Stimulated activated CD4-positive, alpha-beta T cell treated with anti-CD3 and anti-CD28 coated beads, Interleukin-12 subunit alpha, Interleukin-12 subunit beta, amount 100 ng/mL, for 48 hours (primary cell): ENCODE measurements at regions not wholly inside any gene's neighbourhood (a gene's known extent, or its start where the extent isn't known, plus 50 kb on each side); places are given as distances from the start of the nearest gene placed in this dataset.
"Not testable (repeated sequence)": the region's sequence is repeated elsewhere in the genome, so short reads cannot be mapped to it uniquely, and the experiment has no call there.

Experiments used
- DNase-seq, 3 donors: peaks; one replicate each; pipeline ENCODE4 v3.0.0-alpha.2; 2020; ENCODE audit warnings: low read depth in 2 of 3, low spot score in 1 of 3

GRCh38 chr14:30158299-30158698 is 230.7 kb upstream of the PRKD1 start:
- no peak for DNase-seq

- no peak for DNase-seq
Observed at GRCh38 chr14:30159374-30159773, 231.7 kb upstream of the PRKD1 start.

DNA sequence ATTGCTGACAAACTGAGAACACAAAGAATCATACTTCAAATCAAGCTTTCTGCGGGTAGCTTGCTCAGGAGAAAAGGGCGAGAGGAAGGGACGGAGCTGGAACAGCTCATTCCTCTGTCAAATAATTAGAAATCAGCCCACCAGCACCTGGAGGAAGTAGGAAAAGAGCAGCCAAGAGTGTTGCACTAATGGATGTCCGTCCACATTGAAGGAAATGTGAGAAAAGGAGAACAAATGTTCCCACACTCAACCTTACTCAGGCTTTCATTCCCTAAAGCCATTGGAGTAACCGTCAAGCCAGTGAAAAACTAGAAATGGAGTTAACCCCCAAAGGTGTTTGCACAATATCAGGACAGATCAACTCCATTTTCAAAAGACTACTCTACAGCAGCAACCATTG is 233.0 kb upstream of the PRKD1 start:
- DNase-seq: no peak

- DNase-seq: no peak
Observed at GRCh38 chr14:30162066-30162465, 234.4 kb upstream of the PRKD1 start.

GRCh38 chr14:30165255-30165654 is 237.6 kb upstream of the PRKD1 start:
- no peak for DNase-seq

- no peak for DNase-seq
Observed at GRCh38 chr14:30177781-30178180, 250.1 kb upstream of the PRKD1 start.

GRCh38 chr14:30179381-30180130 is 251.9 kb upstream of the PRKD1 start:
- DNase-seq: no peak

DNA sequence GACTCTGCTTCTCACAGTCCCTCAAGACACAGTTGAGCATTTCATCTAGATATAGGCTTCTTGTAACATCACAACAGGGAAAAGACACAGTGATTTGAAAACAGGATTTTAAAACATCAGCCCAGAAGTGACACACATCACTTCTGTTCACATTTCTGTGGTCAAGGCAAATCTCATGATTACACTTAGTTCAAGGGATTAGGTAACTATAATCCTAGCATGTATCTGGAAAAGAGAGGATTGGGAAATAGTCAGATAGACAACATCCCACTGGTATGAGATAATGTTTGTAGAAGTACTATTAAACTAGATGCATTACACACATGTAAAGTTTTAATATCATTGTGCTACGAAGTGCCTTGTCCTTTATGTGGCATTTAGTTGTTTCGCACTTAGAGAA is 252.6 kb upstream of the PRKD1 start:
- no peak for DNase-seq

- no peak for DNase-seq
Observed at GRCh38 chr14:30185832-30186231, 258.2 kb upstream of the PRKD1 start.

DNA sequence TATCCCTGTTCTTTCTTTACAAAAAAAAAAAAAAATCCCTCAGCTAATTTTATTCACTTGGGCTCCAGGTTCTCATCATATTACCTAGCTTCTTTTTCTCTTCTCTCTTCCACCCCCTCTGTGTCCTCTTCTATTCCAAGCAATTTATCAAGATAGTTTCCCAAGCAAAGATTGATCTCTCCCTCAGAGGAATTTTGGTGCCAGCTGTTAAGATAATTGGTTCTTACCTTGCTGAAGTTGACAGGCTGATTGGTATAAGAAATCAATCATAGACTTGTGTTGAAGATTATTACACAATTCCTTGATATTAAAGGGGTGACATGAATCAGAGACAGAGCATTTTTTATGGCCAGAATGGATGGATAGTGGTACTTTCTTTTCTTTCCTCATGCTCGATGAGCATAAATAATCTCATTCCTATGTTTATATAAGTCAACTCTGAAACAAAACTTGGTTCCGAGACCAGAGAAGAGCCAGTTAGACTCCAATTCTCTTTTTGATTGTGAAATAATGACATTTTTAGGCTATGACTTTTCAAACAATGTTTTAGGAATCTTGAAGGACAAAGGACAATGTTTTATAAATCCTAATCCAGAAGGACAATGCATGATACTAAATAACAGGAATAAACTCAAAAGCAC is 264.1 kb upstream of the PRKD1 start:
- DNase-seq: no peak

DNA sequence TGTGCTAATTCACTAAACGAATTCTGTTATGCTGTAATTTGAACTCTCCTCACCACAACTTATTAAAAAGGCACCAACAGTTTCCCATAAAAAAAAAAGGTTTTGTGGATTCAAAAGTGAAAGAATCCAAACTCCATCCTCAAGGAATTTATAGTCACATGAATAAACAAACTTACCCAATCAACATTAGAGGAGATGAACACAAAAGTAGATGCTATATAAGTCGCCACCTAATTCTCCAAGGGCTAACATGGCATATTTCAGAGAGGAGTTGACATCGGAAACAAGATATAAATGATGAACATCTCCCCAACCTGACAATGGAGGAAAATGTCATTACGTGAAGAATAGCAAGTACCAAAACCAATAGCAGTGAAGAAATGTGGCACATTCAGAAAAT is 265.5 kb upstream of the PRKD1 start:
- DNase-seq: no peak

GRCh38 chr14:30193845-30194501 is 266.3 kb upstream of the PRKD1 start:
- no peak for DNase-seq

- no peak for DNase-seq
Observed at GRCh38 chr14:30194741-30195148, 267.1 kb upstream of the PRKD1 start.

DNA sequence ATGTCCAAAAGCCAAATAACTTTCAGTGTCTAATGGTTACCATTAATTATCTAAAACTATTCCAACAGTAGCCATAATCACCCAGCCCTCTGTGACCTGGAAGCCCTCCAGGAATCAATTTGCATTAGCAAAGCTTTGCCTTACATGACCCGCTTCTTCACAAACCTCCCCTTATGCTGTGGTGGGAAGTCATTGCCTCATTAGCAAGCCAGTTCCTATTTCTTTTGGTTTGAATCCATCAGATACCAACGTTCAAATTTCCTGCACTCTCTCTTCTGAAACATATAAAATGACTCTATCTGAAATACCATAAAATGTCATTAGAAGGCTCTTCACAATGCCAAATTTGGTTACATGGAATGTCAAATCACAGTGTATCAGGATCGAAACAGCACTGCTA is 268.3 kb upstream of the PRKD1 start:
- DNase-seq: no peak

DNA sequence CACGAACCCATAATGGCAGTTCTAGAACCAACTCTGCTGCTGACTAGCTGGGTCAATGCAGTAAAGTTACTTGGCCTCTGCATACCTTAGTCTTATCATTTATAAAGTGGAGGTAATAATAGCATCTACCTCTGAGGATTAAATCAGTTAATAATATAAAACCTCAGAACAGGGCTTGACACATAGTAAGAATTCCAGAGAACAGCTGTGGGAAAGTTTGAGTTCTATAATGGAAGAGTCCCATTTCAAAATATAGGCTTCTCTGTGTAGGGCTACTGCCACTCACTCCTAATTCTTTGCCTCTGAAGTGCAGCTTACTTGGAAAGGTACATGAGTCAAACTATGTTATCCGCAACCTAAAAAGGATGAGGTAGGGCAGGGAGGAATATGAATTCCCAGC is 269.2 kb upstream of the PRKD1 start:
- no peak for DNase-seq

DNA sequence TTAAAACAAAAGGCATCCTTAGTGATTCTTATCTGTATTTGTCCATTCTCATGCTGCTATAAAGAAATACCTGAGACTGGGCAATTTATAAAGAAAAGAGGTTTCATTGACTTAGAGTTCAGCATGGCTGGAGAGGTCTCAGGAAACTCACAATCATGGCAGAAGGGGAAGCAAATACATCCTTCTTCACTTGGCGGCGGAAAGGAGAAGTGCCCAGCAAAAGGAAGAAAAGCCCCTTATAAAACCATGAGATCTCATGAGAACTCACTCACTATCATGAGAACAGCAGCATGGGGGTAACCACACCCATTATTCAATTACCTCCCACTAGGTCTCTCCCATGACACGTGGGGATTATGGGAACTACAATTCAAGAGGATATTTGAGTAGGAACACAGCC is 271.1 kb upstream of the PRKD1 start:
- DNase-seq: not testable (repeated sequence)

- no peak for DNase-seq
Observed at GRCh38 chr14:30204431-30204980, 276.9 kb upstream of the PRKD1 start.

DNA sequence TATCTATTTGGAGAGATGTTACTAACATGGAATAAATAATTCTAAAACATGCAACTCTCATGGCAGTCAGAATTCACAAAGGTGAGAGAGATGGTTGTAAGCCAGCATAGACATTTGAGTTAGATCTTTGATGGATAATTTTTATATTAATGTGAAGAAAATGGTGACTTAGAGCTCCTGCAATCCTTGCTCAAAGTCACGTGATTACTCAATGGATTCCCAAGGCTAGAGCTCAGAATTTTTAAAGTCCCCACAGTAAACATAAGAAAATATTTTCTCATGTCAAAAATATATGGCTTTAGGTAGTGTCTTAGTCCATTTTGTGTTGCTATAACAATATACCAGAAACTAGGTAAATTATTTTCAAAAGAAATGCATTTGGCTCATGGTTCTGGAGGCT is 281.5 kb upstream of the PRKD1 start:
- DNase-seq: no peak

- no peak for DNase-seq
Observed at GRCh38 chr14:30210630-30211029, 283.0 kb upstream of the PRKD1 start.

DNA sequence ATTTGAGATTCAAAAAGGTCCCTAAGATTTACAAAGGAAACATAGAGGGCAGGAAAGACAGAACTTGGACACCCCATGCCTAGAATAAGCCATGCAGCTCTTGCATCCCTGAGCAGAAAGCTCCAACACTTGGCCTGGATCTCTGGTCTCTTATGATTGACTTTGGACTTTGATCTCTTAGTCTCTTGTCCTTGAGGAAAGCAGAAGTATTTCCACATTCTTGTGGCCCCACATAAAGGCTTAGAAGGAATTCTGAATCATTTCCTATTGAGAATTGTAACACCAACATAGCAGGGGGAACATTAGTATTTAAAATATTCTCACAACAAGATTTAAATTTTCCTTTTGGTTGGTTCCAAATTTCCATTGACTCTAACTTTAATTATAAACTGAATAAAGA is 283.7 kb upstream of the PRKD1 start:
- no peak for DNase-seq

DNA sequence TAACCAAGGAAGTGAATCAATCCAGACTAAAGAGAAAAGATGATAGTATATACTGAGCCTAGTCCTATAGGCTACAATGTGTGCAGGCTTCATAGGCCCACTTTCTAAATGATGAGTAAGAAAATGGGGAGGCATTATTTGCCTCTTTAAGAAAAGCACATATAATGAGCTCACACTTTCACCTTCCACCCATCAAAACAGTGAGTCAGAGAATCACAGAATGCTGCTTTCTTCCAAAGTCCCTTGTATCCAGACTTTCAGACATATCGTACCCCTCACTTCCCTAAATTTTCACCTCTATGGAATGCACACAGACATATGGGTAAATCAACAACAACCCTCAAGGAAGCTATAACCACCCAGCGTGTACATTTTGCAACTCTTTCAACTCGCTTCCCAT is 286.4 kb upstream of the PRKD1 start:
- DNase-seq: no peak

DNA sequence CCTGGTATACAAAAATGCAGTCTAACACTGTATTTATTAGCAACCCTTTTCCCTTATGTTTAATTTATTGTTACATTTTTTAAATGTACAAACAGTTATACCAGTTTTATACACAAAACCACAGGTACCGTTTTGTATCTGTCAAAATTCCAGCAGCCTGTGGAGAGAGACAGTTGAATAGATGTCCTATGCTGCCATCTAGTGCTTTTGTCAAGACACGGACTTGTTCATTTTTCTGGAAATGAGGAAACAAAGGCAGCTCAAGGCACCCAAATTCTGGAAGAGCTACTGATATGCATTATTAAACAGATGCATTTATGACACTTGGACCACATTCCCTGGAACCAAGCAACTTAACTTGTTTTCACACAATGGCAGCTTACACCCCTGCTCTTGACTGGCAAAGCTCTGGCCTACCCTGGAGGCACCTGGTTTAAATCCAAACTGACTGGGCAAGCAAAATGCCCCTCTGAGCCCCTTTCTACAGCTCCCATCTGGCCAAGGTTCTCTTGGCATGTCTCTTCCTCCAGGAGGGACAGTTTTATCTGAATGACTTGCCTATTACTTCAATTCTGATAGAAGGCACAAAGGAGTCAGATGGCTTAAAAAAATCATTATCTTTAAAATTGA is 286.9 kb upstream of the PRKD1 start:
- no peak for DNase-seq
